ENCODE measurements at regions not wholly inside any gene's neighbourhood (a gene's known extent, or its start where the extent isn't known, plus 50 kb on each side); places are given as distances from the start of the nearest gene placed in this dataset.

DNA sequence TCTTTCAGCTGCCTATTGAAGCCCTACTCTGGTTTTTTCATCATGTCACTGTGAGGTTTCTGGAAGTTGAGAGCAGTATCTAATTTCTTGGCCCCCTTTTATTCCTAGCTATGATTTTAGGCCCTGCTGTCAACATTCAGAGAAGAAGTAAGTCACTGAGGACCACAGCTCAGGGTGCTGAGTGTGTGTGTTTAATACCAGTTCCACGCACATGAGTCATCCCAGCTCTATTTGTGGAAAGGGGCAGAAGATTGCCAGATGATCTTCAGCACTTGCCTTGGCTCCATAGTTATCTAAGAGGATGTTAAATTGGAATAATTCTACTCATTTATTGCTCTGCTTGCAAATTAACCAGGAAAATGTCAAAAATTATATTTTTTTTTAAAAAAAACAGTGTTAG lies 65.5 kb upstream of the SLC38A4 start:
- TF ChIP-seq, protein P1, sequence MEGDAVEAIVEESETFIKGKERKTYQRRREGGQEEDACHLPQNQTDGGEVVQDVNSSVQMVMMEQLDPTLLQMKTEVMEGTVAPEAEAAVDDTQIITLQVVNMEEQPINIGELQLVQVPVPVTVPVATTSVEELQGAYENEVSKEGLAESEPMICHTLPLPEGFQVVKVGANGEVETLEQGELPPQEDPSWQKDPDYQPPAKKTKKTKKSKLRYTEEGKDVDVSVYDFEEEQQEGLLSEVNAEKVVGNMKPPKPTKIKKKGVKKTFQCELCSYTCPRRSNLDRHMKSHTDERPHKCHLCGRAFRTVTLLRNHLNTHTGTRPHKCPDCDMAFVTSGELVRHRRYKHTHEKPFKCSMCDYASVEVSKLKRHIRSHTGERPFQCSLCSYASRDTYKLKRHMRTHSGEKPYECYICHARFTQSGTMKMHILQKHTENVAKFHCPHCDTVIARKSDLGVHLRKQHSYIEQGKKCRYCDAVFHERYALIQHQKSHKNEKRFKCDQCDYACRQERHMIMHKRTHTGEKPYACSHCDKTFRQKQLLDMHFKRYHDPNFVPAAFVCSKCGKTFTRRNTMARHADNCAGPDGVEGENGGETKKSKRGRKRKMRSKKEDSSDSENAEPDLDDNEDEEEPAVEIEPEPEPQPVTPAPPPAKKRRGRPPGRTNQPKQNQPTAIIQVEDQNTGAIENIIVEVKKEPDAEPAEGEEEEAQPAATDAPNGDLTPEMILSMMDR (CRISPR knock-in tag; IDR thresholded peaks at IDR 0.05), result no peak
- no peak for TF ChIP-seq BRD4 (CRISPR knock-in tag; IDR thresholded peaks at IDR 0.05)

Measured in HepG2 (cell line).